MG63 (cell line): ENCODE measurements at regions not wholly inside any gene's neighbourhood (a gene's known extent, or its start where the extent isn't known, plus 50 kb on each side); places are given as distances from the start of the nearest gene placed in this dataset.

ENCODE experiments used
- DNase-seq: peaks from one replicate; pipeline ENCODE4 v3.0.0-alpha.2; 2020
- H3K27me3 ChIP-seq: fragments of 250-450 bp; sonication (Bioruptor Pico); 2 replicates; pipeline ENCODE4 v1.5.1; 2020; ENCODE audit warnings: mild to moderate bottlenecking, moderate library complexity
- H3K36me3 ChIP-seq: fragments of 250-450 bp; sonication (Bioruptor Pico); 2 replicates; pipeline ENCODE4 v1.5.1; 2020; ENCODE audit warnings: mild to moderate bottlenecking, moderate library complexity
- H3K4me3 ChIP-seq: fragments of 250-450 bp; sonication (Bioruptor Pico); 2 replicates; pipeline ENCODE4 v1.5.1; 2020; ENCODE audit warnings: mild to moderate bottlenecking, moderate library complexity
- H3K9me3 ChIP-seq: fragments of 250-450 bp; sonication (Bioruptor Pico); 2 replicates; pipeline ENCODE4 v1.5.1; 2020; ENCODE audit warnings: mild to moderate bottlenecking, moderate library complexity

DNA sequence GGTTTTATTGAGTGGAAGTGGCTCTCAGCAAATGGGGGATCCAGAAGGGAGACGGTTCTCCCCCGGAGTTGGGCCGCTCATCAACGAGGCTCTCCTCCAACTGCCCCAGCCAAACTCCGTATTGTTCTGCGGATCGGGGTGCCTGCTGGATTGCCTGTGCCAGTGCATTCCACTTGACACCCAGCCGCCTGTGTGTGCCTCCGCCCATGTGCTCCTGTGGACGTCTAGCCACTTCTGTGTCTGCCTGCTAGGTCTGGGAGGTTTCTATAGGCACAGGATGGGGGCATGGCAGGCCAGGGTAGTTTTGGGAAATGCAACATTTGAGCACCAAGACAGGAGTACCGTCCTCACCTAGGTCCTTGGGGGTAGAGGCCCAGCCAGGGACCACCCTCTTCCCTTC, 225.7 kb upstream of the AMIGO2 start:
- peaks cover 2% of the 10 kb centered on the region; the same call in 1 of the 2 replicates for H3K9me3 ChIP-seq
- no peak for DNase-seq
- H3K4me3 ChIP-seq = no peak overlapping the region
- H3K27me3 ChIP-seq = no peaks in the 10 kb centered on the region
- H3K36me3 ChIP-seq = no peaks in the 10 kb centered on the region

DNA sequence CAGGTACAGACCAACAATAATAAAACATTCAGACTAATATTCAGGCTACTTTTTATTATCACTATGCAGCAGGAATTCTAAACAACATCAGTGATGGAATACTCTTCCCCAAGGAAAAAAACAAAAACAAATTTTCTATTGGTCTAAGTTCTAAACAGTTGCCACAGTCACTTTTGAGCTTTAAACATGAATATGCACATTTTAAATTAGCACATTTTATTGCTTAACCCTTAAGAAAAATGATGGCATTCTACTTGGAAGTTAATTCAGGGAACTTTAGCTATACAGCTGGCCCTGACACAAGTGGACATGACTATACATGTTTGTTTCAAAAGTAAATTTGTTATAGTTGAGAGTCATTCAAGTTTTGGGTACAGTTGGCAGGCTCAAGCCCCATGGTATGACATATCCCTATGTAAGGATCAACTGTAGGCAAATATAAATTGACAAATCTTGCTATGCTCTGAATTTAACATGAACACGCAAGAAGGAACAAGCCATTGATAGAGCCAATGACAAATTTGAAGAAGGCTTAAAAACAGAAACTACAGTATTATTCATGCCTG, 224.3 kb upstream of the AMIGO2 start:
- no peaks in the 10 kb centered on the region for H3K27me3 ChIP-seq
- DNase-seq = no peak
- no peaks in the 10 kb centered on the region for H3K36me3 ChIP-seq
- no peak overlapping the region for H3K4me3 ChIP-seq
- H3K9me3 ChIP-seq = peaks cover 2% of the 10 kb centered on the region; the same call in 1 of the 2 replicates

DNA sequence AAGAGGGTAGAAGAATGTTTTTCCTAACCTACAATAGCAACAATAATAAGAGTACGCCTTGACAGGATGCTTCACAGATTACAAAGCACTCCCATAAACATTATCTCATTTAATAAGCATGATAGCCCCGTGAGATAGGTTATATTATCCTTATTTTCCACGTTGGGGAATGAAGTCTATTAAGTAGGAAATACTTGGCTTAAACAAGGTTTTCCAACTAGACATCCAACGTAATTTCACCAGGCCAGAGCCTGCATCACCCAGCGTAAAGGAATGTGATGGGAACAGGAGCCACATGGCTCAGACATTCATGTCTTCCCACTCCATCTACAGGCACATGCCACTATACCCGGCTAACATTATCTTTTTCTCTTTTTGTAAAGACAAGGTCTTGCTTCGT, 223.4 kb upstream of the AMIGO2 start:
- Histone ChIP-seq H3K4me3 (no peak overlapping the region), H3K36me3 (no peaks in the 10 kb centered on the region), H3K27me3 (no peaks in the 10 kb centered on the region), H3K9me3 (peaks cover 7% of the 10 kb centered on the region)
- no peak for DNase-seq

DNA sequence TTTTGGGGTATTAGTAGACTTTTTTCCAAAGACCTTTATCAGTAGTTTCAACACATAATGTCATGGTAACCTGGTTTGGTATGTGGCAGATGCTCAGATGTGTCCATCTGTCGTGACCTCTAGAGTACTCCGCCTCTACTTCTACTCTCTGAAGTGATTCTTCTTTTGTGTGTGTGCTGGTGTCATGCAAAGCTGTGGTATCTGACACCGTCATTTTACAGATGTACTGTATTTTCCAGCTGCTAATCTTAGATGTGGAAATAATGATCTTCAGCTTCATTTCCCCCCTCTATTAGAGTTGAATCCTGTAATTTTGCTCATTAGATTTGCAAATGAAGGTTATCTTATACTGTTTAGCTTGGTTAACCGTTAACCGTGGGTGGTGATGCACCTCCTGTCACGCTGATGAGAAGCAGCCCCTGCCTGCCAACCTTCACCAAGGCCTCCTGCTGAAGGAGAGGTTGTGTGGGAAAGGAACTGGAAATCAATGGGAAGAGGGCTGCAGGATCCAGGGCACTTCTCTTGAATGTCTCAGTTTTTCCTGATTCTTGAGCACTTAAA, 222.4 kb upstream of the AMIGO2 start:
- no peak for DNase-seq
- Histone ChIP-seq H3K4me3 (no peak overlapping the region), H3K9me3 (peaks cover 7% of the 10 kb centered on the region), H3K36me3 (no peaks in the 10 kb centered on the region), H3K27me3 (no peaks in the 10 kb centered on the region)

DNA sequence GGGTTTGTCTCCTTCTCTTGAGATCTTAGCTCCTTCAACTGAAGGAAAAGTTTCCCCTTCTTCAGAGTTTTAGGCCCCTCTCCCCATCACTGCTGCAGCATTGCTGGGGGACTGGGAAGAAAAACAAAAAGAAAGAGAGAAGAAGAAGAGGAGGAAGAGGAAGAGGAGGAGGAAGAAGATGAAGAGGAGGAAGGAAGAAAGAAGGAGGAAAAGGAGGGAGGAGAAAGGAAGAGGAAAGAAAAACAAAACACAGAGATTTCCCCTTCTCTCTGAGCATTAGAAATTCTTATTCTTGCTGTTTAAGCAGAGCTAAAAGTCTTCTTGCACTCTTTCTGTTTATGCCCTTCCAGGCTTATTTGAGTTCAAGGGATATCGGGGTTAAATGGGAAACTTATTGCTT, 219.8 kb upstream of the AMIGO2 start:
- no peak for DNase-seq
- H3K27me3 ChIP-seq = no peaks in the 10 kb centered on the region
- H3K36me3 ChIP-seq = no peaks in the 10 kb centered on the region
- no peak overlapping the region for H3K4me3 ChIP-seq
- H3K9me3 ChIP-seq = peaks cover 4% of the 10 kb centered on the region

DNA sequence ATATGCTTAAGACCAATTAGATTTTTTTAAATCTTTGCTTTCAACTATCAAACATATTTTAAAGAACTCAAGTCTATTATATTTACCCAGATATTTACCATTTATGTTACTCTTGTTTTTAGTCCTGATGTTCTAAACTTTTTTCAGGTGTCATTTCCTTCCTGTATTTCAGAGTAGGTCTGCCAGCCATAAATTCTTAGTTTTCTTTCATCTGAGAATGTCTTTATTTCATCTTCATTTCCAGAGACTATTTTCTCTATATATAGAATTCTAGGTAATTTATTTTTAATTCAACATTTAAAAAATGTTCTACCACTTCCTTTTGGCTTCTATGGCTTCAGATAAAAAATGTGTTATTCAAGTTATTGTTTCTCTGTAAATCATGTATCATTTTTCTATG, 218.2 kb upstream of the AMIGO2 start:
- H3K4me3 ChIP-seq = no peak overlapping the region
- no peaks in the 10 kb centered on the region for H3K36me3 ChIP-seq
- H3K27me3 ChIP-seq = no peaks in the 10 kb centered on the region
- DNase-seq = no peak
- peaks cover 4% of the 10 kb centered on the region for H3K9me3 ChIP-seq

DNA sequence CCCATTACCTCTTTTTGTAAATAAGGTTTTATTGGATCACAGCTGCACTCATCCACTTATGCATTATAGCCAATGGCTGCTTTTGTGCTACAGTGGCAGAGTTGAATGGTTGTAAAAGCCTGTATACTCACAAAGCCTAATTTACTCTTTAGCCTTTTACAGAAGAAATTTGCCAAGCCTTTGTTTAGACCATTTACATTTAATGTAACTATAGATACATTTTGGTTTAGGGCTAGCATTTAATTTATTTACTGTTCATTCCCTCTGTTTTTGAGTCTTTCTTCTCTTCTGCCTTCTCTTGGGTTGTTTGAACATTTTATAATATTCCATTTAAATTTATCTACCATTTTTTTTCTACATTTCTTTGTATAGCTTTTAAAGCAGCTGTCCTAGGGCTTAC, 217.1 kb upstream of the AMIGO2 start:
- no peak for DNase-seq
- no peak overlapping the region for H3K4me3 ChIP-seq
- H3K27me3 ChIP-seq = no peaks in the 10 kb centered on the region
- peaks cover 4% of the 10 kb centered on the region for H3K9me3 ChIP-seq
- H3K36me3 ChIP-seq = no peaks in the 10 kb centered on the region

DNA sequence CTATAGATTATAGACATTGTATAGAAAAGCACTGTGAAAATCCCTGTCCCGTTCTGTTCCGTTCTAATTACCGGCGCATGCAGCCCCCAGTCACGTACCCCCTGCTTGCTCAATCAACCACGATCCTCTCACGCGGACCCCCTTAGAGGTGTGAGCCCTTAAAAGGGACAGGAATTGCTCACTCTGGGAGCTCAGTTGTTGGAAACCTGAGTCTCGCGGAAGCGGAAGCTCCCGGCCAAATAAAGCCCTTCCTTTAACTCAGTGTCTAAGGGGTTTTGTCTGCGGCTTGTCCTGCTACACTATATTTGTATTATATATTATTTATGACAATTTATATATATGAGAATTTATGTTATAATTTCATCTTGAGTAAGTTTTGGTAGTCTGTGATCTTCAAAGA, 213.6 kb upstream of the AMIGO2 start:
- Histone ChIP-seq H3K4me3 (no peak overlapping the region), H3K27me3 (no peaks in the 10 kb centered on the region), H3K9me3 (peaks cover 1% of the 10 kb centered on the region), H3K36me3 (no peaks in the 10 kb centered on the region)
- no peak for DNase-seq

DNA sequence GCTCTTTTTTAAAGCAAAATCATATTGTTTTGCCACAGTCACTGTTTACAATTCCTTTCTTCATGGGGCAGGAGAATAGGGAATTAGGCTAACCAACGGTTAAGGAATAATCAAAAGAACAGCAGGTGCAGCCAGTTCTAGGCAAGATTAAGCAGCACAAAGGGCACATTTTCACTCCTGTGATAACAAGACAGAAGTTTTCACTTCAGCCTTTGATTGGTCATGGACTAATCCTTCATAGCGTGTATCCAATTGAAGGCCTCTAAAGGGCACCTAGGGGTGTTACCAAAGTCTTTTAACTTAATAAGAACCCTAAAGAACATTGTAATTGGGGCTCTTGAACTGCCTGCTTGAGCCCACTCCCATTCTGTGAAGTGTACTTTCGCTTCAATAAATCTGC, 206.9 kb upstream of the AMIGO2 start:
- no peaks in the 10 kb centered on the region for H3K27me3 ChIP-seq
- DNase-seq = no peak
- H3K4me3 ChIP-seq = no peak overlapping the region
- 0 out of 2 replicates have a peak, but pooled peaks cover 1% of the 10 kb centered on the region for H3K9me3 ChIP-seq
- no peaks in the 10 kb centered on the region for H3K36me3 ChIP-seq
